Central memory CD4-positive, alpha-beta T cell (primary cell): ENCODE measurements at regions not wholly inside any gene's neighbourhood (a gene's known extent, or its start where the extent isn't known, plus 50 kb on each side); places are given as distances from the start of the nearest gene placed in this dataset.

ENCODE experiments used
- DNase-seq: peaks from one replicate; pipeline ENCODE4 v3.0.0; 2022

GRCh38 chr12:107978641-107979040 is 150.4 kb upstream of the WSCD2 start:
- no peak for DNase-seq

GRCh38 chr12:107983756-107984472 is 145.2 kb upstream of the WSCD2 start:
- DNase-seq: no peak

- no peak for DNase-seq
Measured at GRCh38 chr12:107984973-107985372, 144.1 kb upstream of the WSCD2 start.

GRCh38 chr12:107986183-107986582 is 142.9 kb upstream of the WSCD2 start:
- DNase-seq: no peak

GRCh38 chr12:107990325-107990724 is 138.8 kb upstream of the WSCD2 start:
- peak; percentile 22 for DNase-seq

- DNase-seq: no peak
Measured at GRCh38 chr12:107992029-107992428, 137.1 kb upstream of the WSCD2 start.

- DNase-seq: no peak
Measured at GRCh38 chr12:107992870-107993451, 136.1 kb upstream of the WSCD2 start.

- DNase-seq: no peak
Measured at GRCh38 chr12:107998863-107999262, 130.2 kb upstream of the WSCD2 start.

- DNase-seq: no peak
Measured at GRCh38 chr12:108000111-108000510, 129.0 kb upstream of the WSCD2 start.

GRCh38 chr12:108004319-108004718 is 124.8 kb upstream of the WSCD2 start:
- DNase-seq: no peak

- no peak for DNase-seq
Measured at GRCh38 chr12:108008163-108008905, 120.8 kb upstream of the WSCD2 start.

GRCh38 chr12:108009442-108010070 is 119.5 kb upstream of the WSCD2 start:
- DNase-seq: no peak

- DNase-seq: no peak
Measured at GRCh38 chr12:108016022-108016564, 113.0 kb upstream of the WSCD2 start.

- DNase-seq: no peak
Measured at GRCh38 chr12:108017472-108018057, 111.5 kb upstream of the WSCD2 start.

- no peak for DNase-seq
Measured at GRCh38 chr12:108019862-108020261, 109.2 kb upstream of the WSCD2 start.

GRCh38 chr12:108021141-108021540 is 107.9 kb upstream of the WSCD2 start:
- no peak for DNase-seq

- no peak for DNase-seq
Measured at GRCh38 chr12:108021949-108022522, 107.1 kb upstream of the WSCD2 start.

GRCh38 chr12:108029051-108029835 is 99.8 kb upstream of the WSCD2 start:
- DNase-seq: no peak

- DNase-seq: no peak
Measured at GRCh38 chr12:108033090-108033489, 96.0 kb upstream of the WSCD2 start.

GRCh38 chr12:108035372-108035771 is 93.7 kb upstream of the WSCD2 start:
- no peak for DNase-seq

GRCh38 chr12:108037960-108038359 is 91.1 kb upstream of the WSCD2 start:
- no peak for DNase-seq

GRCh38 chr12:108039794-108040193 is 89.3 kb upstream of the WSCD2 start:
- no peak for DNase-seq
